SK-N-SH (cell line): ENCODE measurements at regions not wholly inside any gene's neighbourhood (a gene's known extent, or its start where the extent isn't known, plus 50 kb on each side); places are given as distances from the start of the nearest gene placed in this dataset.

ENCODE experiments used
- CTCF ChIA-PET: fragments of 300-600, 350-600 bp; formaldehyde crosslinking; extraction: SDS; loops from one replicate; lab custom pipeline; 2021; lab: Yijun Ruan, JAX
- POLR2A ChIA-PET: fragments of 350-600 bp; sonication (Branson Sonifier 250); formaldehyde crosslinking; extraction: SDS; loops from one replicate; lab custom pipeline; 2020; ENCODE audit warnings: antibody characterized with exemption, inconsistent platforms; lab: Yijun Ruan, JAX
- DNase-seq: peaks from one replicate; pipeline ENCODE4 v3.0.0; 2012
- H2AFZ ChIP-seq: fragments of 200-600 bp; sonication (generic); 2 replicates; pipeline ENCODE4 v1.8.1; 2016; ENCODE audit warnings: antibody characterized with exemption, mild to moderate bottlenecking, low read depth
- H3F3A ChIP-seq: fragments of 200-600 bp; sonication (generic); replicated peaks from 2 replicates; pipeline ENCODE3; 2016; ENCODE audit warnings: antibody characterized with exemption, mild to moderate bottlenecking; ENCODE audit not compliant: insufficient read depth
- H3K27ac ChIP-seq, 2 experiments: fragments of 200-500 bp in 1 of 2; fragments of 200-600 bp in 1 of 2; sonication (Bioruptor generic) in 1 of 2; sonication (generic), shearing (Covaris generic) in 1 of 2; 2 replicates each; pipeline versions ENCODE4 v1.5.1 to v1.6.1; 2014 to 2016; ENCODE audit warnings: low read depth in 2 of 2, inconsistent platforms in 1 of 2, low read length in 1 of 2, mild to moderate bottlenecking in 1 of 2, mixed read lengths in 1 of 2
- H3K27me3 ChIP-seq: fragments of 200-600 bp; sonication (generic), shearing (Covaris generic); 2 replicates; pipeline ENCODE4 v1.6.1; 2016; ENCODE audit warnings: mixed run types; ENCODE audit not compliant: insufficient read depth
- H3K36me3 ChIP-seq, 2 experiments: fragments of 200-500 bp in 1 of 2; fragments of 200-600 bp in 1 of 2; sonication (Bioruptor generic) in 1 of 2; sonication (generic) in 1 of 2; replicated peaks in 1 of 2; 2 replicates each; pipeline versions ENCODE3 to v1.5.1; 2014 to 2016; ENCODE audit warnings: low read length in 1 of 2, mild to moderate bottlenecking in 1 of 2; ENCODE audit not compliant: insufficient read depth in 2 of 2, control insufficient read depth in 1 of 2
- H3K4me1 ChIP-seq, 2 experiments: fragments of 200-500 bp in 1 of 2; fragments of 200-600 bp in 1 of 2; sonication (Bioruptor generic) in 1 of 2; sonication (generic), shearing (Covaris generic) in 1 of 2; 2 replicates each; pipeline versions ENCODE4 v1.5.1 to v1.6.1; 2014 to 2016; ENCODE audit warnings: low read depth in 1 of 2, low read length in 1 of 2, mixed run types in 1 of 2; ENCODE audit not compliant: insufficient read depth in 2 of 2, control insufficient read depth in 1 of 2
- H3K4me2 ChIP-seq: fragments of 200-600 bp; sonication (generic), shearing (Covaris generic); 2 replicates; pipeline ENCODE4 v1.6.1; 2017; ENCODE audit warnings: mixed run types
- H3K4me3 ChIP-seq, 2 experiments: fragments of 200-500 bp in 1 of 2; fragments of 200-600 bp in 1 of 2; sonication (Bioruptor generic) in 1 of 2; sonication (generic), shearing (Covaris generic) in 1 of 2; 2 replicates each; pipeline versions ENCODE4 v1.5.1 to v1.8.1; 2014 to 2016; ENCODE audit warnings: low read depth in 2 of 2, inconsistent platforms in 1 of 2, low read length in 1 of 2, mild to moderate bottlenecking in 1 of 2, mixed read lengths in 1 of 2, moderate library complexity in 1 of 2
- H3K79me2 ChIP-seq: fragments of 200-600 bp; sonication (generic); 2 replicates; pipeline ENCODE4 v1.8.1; 2017; ENCODE audit warnings: mild to moderate bottlenecking; ENCODE audit not compliant: insufficient read depth
- H3K9ac ChIP-seq: fragments of 200-600 bp; sonication (generic); 2 replicates; pipeline ENCODE4 v1.6.1; 2017; ENCODE audit warnings: mixed run types
- H3K9me2 ChIP-seq: fragments of 200-600 bp; sonication (generic); 2 replicates; pipeline ENCODE4 v1.6.1; 2017; ENCODE audit warnings: mixed run types
- H3K9me3 ChIP-seq: fragments of 200-600 bp; sonication (generic); 2 replicates; pipeline ENCODE4 v1.6.1; 2017; ENCODE audit warnings: mixed run types, mild to moderate bottlenecking, moderate library complexity
- H4K20me1 ChIP-seq: fragments of 200-600 bp; sonication (generic); 2 replicates; pipeline ENCODE4 v1.6.1; 2017; ENCODE audit warnings: mild to moderate bottlenecking, mixed run types; ENCODE audit not compliant: insufficient read depth
- CHD2 ChIP-seq: fragments of 150-350 bp; IDR thresholded peaks from 2 replicates; pipeline ENCODE4 v1.6.1; 2018; ENCODE audit warnings: low read length; ENCODE audit not compliant: partially characterized antibody
- CTCF ChIP-seq: fragments of 200-600 bp; sonication (generic); IDR thresholded peaks from 2 replicates; pipeline ENCODE4 v1.6.1; 2017; ENCODE audit warnings: antibody characterized with exemption, mild to moderate bottlenecking, moderate library complexity
- ELF1 ChIP-seq: IDR thresholded peaks from 2 replicates; pipeline ENCODE4 v1.4.0; 2012
- EZH2phosphoT487 ChIP-seq: fragments of 200-600 bp; sonication (generic); IDR thresholded peaks from 2 replicates; pipeline ENCODE4 v1.6.1; 2017; ENCODE audit warnings: low read depth, mixed run types, mild to moderate bottlenecking, antibody characterized with exemption, moderate library complexity, borderline replicate concordance
- FOXJ3 ChIP-seq: sonication (generic); formaldehyde crosslinking; IDR thresholded peaks from 2 replicates; pipeline ENCODE4 v1.5.1; 2020; ENCODE audit warnings: mild to moderate bottlenecking, missing genetic modification reagents
- GABPA ChIP-seq: IDR thresholded peaks from 2 replicates; pipeline ENCODE4 v1.4.0; 2012; ENCODE audit warnings: low read depth, mild to moderate bottlenecking
- GATA2 ChIP-seq: sonication (generic); formaldehyde crosslinking; IDR thresholded peaks from 2 replicates; pipeline ENCODE4 v1.5.0; 2020; ENCODE audit warnings: mild to moderate bottlenecking, missing genetic modification reagents
- IRF3 ChIP-seq: fragments of 150-350 bp; IDR thresholded peaks from 2 replicates; pipeline ENCODE4 v1.6.1; 2016; ENCODE audit warnings: mild to moderate bottlenecking, low read depth, low read length
- JUND ChIP-seq: IDR thresholded peaks from 2 replicates; pipeline ENCODE4 v1.4.0; 2012
- NFIC ChIP-seq: IDR thresholded peaks from 2 replicates; pipeline ENCODE4 v1.4.0; 2012; ENCODE audit warnings: borderline replicate concordance
- RXRA ChIP-seq: IDR thresholded peaks from 2 replicates; pipeline ENCODE4 v1.4.0; 2012; ENCODE audit warnings: low read depth, mild to moderate bottlenecking, borderline replicate concordance
- SIN3A ChIP-seq: IDR thresholded peaks from 2 replicates; pipeline ENCODE4 v1.6.1; 2012; ENCODE audit warnings: low read depth, mild to moderate bottlenecking, low read length, moderate library complexity, borderline replicate concordance
- TAF1 ChIP-seq: IDR thresholded peaks from 2 replicates; pipeline ENCODE4 v1.6.1; 2012; ENCODE audit warnings: low read depth, mild to moderate bottlenecking, low read length, moderate library complexity, borderline replicate concordance
- TEAD4 ChIP-seq: IDR thresholded peaks from 2 replicates; pipeline ENCODE4 v1.4.0; 2012; ENCODE audit warnings: mild to moderate bottlenecking, borderline replicate concordance; ENCODE audit not compliant: insufficient read depth
- USF2 ChIP-seq: fragments of 150-350 bp; IDR thresholded peaks from 2 replicates; pipeline ENCODE4 v1.6.1; 2017; ENCODE audit warnings: antibody characterized with exemption, low read length, low read depth, borderline replicate concordance
- ZBTB33 ChIP-seq: IDR thresholded peaks from 2 replicates; pipeline ENCODE4 v1.4.0; 2012; ENCODE audit warnings: low read depth, borderline replicate concordance
- WGBS: methylation state at CpG from one replicate; pipeline ENCODE4 v1.1.6; 2017; ENCODE audit warnings: low lambda C conversion rate; 5-methylcytosine and 5-hydroxymethylcytosine counted together

GRCh38 chr1:88275259-88275862 lies 408.7 kb upstream of the PKN2 start:
- peak overlapping the region; percentile 34 for H3K4me2 ChIP-seq
- H3K27ac ChIP-seq: peak overlapping the region; percentile 47 to 64; a peak in 2 of 4 replicates
- 0 out of 2 replicates have a peak overlapping the region, but pooled peaks have one; percentile 27 for H2AFZ ChIP-seq
- ChIA-PET CTCF (no interaction called here), POLR2A (no interaction called here)
- TF ChIP-seq JUND (no peak), ZBTB33 (no peak), GATA2 (CRISPR knock-in tag) (no peak), SIN3A (no peak), GABPA (no peak), CTCF (no peak), RXRA (no peak), NFIC (no peak), FOXJ3 (no peak), EZH2phosphoT487 (no peak), IRF3 (no peak), TAF1 (no peak), USF2 (no peak), TEAD4 (no peak), ELF1 (no peak), CHD2 (no peak)
- DNase-seq: no peak
- WGBS: 44% methylated on average over 3 of the region's 3 CpGs
- H3K9me3 ChIP-seq: no peaks in the 10 kb centered on the region
- no peaks in the 10 kb centered on the region for H4K20me1 ChIP-seq
- H3K27me3 ChIP-seq: no peaks in the 10 kb centered on the region
- no peaks in the 10 kb centered on the region for H3K36me3 ChIP-seq
- H3K4me3 ChIP-seq: no peak overlapping the region
- no peak overlapping the region for H3K9ac ChIP-seq
- H3F3A ChIP-seq: peaks cover 13% of the 10 kb centered on the region
- H3K9me2 ChIP-seq: no peaks in the 10 kb centered on the region
- peaks cover 0 to 5% of the 10 kb centered on the region in 2 experiments; a peak in 2 of 4 replicates for H3K4me1 ChIP-seq
- no peaks in the 10 kb centered on the region for H3K79me2 ChIP-seq
